Adrenal gland (tissue), 9 donors: ENCODE measurements at regions not wholly inside any gene's neighbourhood (a gene's known extent, or its start where the extent isn't known, plus 50 kb on each side); places are given as distances from the start of the nearest gene placed in this dataset.

Experiments used
- DNase-seq, 7 donors: peaks; one replicate each; pipeline ENCODE4 v3.0.0-alpha.2; 2019 to 2020
- H3K27ac ChIP-seq, 5 donors: fragments of 200-600 bp; sonication (generic) in 4 of 5; 1 replicate in 3 of 5; 2 replicates in 2 of 5; pipeline versions ENCODE4 v1.5.1 to v1.8.0; 2016 to 2020; ENCODE audit warnings: mild to moderate bottlenecking in 1 of 5
- H3K27me3 ChIP-seq: fragments of 200-600 bp; 2 replicates; pipeline ENCODE4 v1.8.0; 2021
- H3K36me3 ChIP-seq, 2 donors: fragments of 200-600 bp; replicated peaks in 1 of 2; 1 replicate in 1 of 2; 2 replicates in 1 of 2; pipeline versions ENCODE4 v1.5.1 to v1.8.0; 2018 to 2022
- H3K4me1 ChIP-seq, 2 donors: fragments of 200-600 bp; replicated peaks in 1 of 2; 1 replicate in 1 of 2; 2 replicates in 1 of 2; pipeline versions ENCODE4 v1.5.1 to v1.8.0; 2018 to 2021
- H3K4me3 ChIP-seq, 4 donors: fragments of 200-600 bp; sonication (generic) in 3 of 4; one replicate each; pipeline ENCODE4 v1.5.1; 2016 to 2018
- H3K9me3 ChIP-seq, 3 donors: fragments of 200-600 bp; sonication (generic) in 1 of 3; replicated peaks in 1 of 3; 1 replicate in 2 of 3; 2 replicates in 1 of 3; pipeline versions ENCODE4 v1.5.1 to v1.8.0; 2016 to 2021
- POLR2A ChIP-seq, 2 donors: fragments of 450-650 bp; IDR thresholded peaks; one replicate each; pipeline ENCODE4 v1.6.1; 2017; ENCODE audit warnings: antibody characterized with exemption in 2 of 2, mild to moderate bottlenecking in 2 of 2, moderate library complexity in 1 of 2
- WGBS, 4 donors: extraction: QIAGEN DNeasy Blood & Tissue Kit in 2 of 4; methylation state at CpG; one replicate each; pipeline versions ENCODE4 v1.1.5 to v1.1.7; 2013 to 2017; 5-methylcytosine and 5-hydroxymethylcytosine counted together
- intact Hi-C, 2 donors: fragments of 100-400 bp; cut with DNase I; formaldehyde crosslinking; loops; one replicate each; pipeline versions ENCODE4 v1.14.1 to v1.15.0; 2022 to 2023
- TF ChIP-seq, protein P1 (sequence below), 6 experiments: fragments of 450-650 bp in 4 of 6; fragments of 200-600 bp in 2 of 6; sonication (generic) in 1 of 6; IDR thresholded peaks; 1 replicate in 5 of 6; 2 replicates in 1 of 6; pipeline versions ENCODE4 v1.5.1 to v1.8.0; 2016 to 2021; ENCODE audit warnings: antibody characterized with exemption in 6 of 6, mild to moderate bottlenecking in 2 of 6, moderate library complexity in 1 of 6
- donor health status: healthy with polysubstance abuse.
- donor health status: Bipolar disorder and iron deficiency.
- donor health status: DM: yes; HTN: yes; CAD: no.
- donor health status: DM: no; HTN: no; CAD: no.
- donor health status: DM: no; HTN: no; CAD: no.

DNA sequence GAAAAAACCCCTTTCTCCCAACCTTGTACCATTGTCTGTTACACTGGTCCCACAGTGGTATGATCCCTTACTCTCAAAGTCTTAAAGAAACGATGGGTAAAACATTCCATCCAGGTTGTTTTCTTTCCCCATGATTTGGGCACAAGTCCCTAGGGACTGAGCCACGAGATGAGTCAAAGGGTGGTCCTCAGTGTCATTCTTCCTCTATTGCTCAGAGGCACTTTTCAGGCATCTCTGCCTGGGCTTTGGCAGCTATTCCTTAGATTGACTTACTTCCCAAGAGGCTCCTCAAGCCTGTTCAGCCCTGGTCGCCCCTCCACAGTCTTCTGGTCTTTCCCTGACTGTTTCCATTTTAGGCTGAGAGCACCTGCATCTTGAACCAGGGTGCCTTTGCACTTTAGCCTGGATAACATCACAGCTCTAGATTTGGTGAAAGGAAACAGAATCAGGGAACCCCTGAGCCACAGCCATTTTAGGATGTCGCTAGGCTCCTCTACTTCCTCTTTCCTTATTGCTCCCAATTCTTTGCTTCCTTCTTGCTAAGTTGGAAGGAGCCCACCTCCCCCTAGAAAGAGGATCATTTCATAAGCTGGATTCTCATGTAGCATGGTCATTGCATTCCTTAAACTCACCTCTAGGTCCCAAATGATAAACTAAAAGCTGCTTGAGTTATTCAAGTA is 131.0 kb upstream of the TPRG1 start:
- 65 to 71% (median 67%) methylated on average over 4 of the region's 4 CpGs for WGBS, 4 donors
- TF ChIP-seq, protein P1, sequence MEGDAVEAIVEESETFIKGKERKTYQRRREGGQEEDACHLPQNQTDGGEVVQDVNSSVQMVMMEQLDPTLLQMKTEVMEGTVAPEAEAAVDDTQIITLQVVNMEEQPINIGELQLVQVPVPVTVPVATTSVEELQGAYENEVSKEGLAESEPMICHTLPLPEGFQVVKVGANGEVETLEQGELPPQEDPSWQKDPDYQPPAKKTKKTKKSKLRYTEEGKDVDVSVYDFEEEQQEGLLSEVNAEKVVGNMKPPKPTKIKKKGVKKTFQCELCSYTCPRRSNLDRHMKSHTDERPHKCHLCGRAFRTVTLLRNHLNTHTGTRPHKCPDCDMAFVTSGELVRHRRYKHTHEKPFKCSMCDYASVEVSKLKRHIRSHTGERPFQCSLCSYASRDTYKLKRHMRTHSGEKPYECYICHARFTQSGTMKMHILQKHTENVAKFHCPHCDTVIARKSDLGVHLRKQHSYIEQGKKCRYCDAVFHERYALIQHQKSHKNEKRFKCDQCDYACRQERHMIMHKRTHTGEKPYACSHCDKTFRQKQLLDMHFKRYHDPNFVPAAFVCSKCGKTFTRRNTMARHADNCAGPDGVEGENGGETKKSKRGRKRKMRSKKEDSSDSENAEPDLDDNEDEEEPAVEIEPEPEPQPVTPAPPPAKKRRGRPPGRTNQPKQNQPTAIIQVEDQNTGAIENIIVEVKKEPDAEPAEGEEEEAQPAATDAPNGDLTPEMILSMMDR (IDR thresholded peaks at IDR 0.05) = no peak
- no peak for TF ChIP-seq POLR2A (IDR thresholded peaks at IDR 0.05)
- H3K36me3 ChIP-seq = no peaks in the 10 kb centered on the region
- no peaks in the 10 kb centered on the region for H3K27me3 ChIP-seq
- DNase-seq = no peak
- intact Hi-C loops = no loop called here
- H3K9me3 ChIP-seq = no peaks in the 10 kb centered on the region
- no peaks in the 10 kb centered on the region for H3K4me1 ChIP-seq
- H3K4me3 ChIP-seq = no peak overlapping the region
- H3K27ac ChIP-seq = no peak overlapping the region

DNA sequence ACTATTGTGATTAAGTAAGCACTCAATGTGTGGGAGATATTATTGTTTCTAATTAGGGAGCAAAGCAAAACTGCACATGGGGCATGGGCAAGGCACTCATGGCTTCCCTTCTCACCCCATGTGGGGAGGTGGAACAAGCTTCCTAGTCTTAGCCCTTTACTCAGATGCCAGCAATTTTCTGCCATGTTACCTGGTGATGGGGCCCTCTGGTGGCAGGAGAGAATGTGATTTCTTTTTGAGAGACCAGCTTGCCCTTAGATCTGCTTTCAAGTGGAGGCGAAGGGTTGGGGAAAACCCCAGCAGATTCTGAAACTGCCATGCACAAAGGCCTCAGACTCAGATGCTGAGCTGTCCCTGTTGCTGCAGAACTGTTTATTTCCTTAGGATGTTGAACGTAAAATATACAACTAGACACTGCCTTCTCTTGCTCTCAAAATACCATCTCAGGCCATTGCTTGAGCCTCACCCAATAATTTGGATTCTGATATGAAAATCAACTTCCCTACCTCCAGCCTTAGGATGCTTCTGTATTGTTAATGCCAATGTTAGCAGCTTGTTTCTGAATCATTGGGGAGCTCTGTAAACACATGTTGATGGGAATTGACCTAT is 130.2 kb upstream of the TPRG1 start:
- WGBS, 4 donors = 56 to 80% (median 75%) methylated on average over 2 of the region's 2 CpGs
- Histone ChIP-seq H3K4me3 (no peak overlapping the region), H3K27ac (no peak overlapping the region), H3K36me3 (no peaks in the 10 kb centered on the region), H3K4me1 (no peaks in the 10 kb centered on the region), H3K27me3 (no peaks in the 10 kb centered on the region), H3K9me3 (no peaks in the 10 kb centered on the region)
- no peak for TF ChIP-seq POLR2A (IDR thresholded peaks at IDR 0.05)
- TF ChIP-seq, protein P1 (IDR thresholded peaks at IDR 0.05) = peak; percentile 22 to 56 (median 45)
- peak; percentile 23 to 64 (median 42) for DNase-seq
- intact Hi-C loops = no loop called here

DNA sequence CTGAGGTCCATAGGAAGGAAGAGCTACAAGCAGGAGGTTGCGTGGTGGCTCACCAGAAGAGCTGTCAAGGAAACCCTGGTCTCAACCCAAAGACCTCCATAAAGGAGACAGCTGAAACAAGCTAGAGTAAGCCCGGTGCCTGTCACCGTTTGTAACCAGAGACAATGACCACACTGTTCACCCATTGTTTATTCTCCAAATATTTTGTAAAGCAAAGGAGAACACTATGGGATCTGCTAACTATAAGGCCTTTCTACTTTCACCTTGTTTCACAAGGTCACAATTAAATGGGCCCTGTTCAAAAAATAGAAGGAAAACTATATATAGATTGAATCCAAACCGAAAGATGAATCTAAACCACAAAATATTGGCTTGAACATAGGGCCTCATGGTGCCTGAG is 128.9 kb upstream of the TPRG1 start:
- Histone ChIP-seq H3K9me3 (no peaks in the 10 kb centered on the region), H3K4me3 (no peak overlapping the region), H3K36me3 (no peaks in the 10 kb centered on the region), H3K27me3 (no peaks in the 10 kb centered on the region), H3K27ac (no peak overlapping the region), H3K4me1 (no peaks in the 10 kb centered on the region)
- 84 to 92% (median 88%) methylated on average over 4 of the region's 4 CpGs for WGBS, 4 donors
- DNase-seq = no peak
- no peak for TF ChIP-seq POLR2A (IDR thresholded peaks at IDR 0.05)
- TF ChIP-seq, protein P1 (IDR thresholded peaks at IDR 0.05) = no peak
- intact Hi-C loops = no loop called here

DNA sequence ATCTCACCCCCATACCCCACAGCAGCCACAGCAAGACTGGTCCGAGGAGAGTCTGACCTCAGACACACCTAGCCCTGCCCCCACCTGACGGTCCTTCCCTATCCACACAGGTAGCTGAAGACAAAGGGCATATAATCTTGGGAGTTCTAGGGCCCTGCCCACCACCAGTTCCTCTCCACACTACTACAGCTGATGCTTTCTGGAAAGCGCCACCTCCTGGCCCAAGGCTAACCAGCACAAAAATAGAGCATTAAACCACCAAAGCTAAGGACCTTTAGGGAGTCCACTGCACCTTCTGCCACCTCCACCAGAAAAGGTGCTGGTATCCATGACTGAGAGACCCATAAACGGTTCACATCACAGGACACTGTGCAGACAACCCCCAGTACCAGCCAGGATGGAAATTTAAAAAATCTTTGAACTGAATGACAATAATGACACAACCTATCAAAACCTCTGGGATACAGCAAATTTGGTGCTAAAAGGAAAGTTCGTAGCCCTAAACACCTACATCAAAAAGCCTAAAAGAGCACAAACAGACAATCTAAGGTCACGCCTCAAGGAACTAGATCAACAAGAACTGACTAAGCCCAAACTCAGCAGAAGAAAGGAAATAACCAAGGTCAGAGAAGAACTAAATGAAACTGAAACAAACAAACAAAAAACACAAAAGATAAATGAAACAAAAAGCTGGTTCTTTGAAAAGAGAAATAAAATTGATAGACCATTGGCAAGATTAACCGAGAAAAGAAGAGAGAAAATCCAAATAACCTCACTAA is 122.1 kb upstream of the TPRG1 start:
- Histone ChIP-seq H3K4me1 (peaks cover 0 to 5% of the 10 kb centered on the region in 2 donors), H3K36me3 (no peaks in the 10 kb centered on the region), H3K9me3 (no peaks in the 10 kb centered on the region), H3K27ac (no peak overlapping the region), H3K4me3 (no peak overlapping the region), H3K27me3 (no peaks in the 10 kb centered on the region)
- TF ChIP-seq, protein P1 (IDR thresholded peaks at IDR 0.05) = no peak
- TF ChIP-seq POLR2A (IDR thresholded peaks at IDR 0.05) = no peak
- WGBS, 4 donors = 67 to 78% (median 74%) methylated on average over 5 to 7 of the region's 7 CpGs
- DNase-seq = no peak
- intact Hi-C loops = no loop called here
